VCaP (cell line): ENCODE measurements at regions not wholly inside any gene's neighbourhood (a gene's known extent, or its start where the extent isn't known, plus 50 kb on each side); places are given as distances from the start of the nearest gene placed in this dataset.

Experiments
- H3K27ac ChIP-seq: fragments of 450-650 bp; 2 replicates; pipeline ENCODE4 v1.5.1; 2017
- TF ChIP-seq, protein P1 (sequence below): fragments of 450-650 bp; conservative IDR thresholded peaks from 2 replicates; pipeline ENCODE4 v1.5.1; 2017; ENCODE audit warnings: mild to moderate bottlenecking, moderate library complexity

DNA sequence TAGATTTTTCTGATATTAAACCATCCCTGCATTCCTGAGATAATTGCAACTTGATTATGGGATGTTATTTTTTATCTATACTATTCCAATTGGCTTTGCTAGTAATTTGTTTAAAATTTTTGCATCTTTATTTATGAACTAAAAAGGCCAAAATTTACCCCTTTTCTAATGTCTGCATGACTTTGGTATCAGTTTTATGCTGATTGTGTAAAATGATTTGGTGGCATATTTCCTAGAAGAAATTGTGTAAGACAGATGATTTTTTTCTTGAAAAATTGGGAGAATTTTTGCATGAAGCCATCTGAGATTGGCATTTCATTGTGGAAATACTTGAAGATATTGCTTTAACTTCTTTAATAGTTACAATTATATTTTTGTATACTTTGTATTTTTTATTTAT is 183.8 kb upstream of the TBL1XR1 start:
- H3K27ac ChIP-seq = no peak overlapping the region
- TF ChIP-seq, protein P1, sequence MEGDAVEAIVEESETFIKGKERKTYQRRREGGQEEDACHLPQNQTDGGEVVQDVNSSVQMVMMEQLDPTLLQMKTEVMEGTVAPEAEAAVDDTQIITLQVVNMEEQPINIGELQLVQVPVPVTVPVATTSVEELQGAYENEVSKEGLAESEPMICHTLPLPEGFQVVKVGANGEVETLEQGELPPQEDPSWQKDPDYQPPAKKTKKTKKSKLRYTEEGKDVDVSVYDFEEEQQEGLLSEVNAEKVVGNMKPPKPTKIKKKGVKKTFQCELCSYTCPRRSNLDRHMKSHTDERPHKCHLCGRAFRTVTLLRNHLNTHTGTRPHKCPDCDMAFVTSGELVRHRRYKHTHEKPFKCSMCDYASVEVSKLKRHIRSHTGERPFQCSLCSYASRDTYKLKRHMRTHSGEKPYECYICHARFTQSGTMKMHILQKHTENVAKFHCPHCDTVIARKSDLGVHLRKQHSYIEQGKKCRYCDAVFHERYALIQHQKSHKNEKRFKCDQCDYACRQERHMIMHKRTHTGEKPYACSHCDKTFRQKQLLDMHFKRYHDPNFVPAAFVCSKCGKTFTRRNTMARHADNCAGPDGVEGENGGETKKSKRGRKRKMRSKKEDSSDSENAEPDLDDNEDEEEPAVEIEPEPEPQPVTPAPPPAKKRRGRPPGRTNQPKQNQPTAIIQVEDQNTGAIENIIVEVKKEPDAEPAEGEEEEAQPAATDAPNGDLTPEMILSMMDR = no peak

DNA sequence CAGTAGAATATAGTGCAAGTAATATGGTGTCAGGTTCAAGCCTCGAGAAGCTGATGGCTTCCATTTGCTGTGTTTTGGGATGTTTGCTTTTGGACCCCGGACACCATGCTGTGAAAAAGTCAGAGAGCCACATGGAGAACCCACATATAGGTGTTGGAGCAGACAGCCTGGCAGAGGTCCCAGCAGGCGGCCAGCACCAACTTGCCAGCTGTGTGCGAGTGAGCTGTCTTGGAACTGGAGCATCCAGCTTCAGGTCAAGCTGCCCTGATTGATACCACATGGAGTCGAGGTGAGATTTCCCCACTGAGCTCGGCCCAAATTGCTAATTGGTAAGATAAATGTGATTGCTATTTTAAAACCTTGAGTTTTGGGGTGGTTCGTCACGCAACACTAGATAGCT is 185.7 kb upstream of the TBL1XR1 start:
- no peak overlapping the region for H3K27ac ChIP-seq
- TF ChIP-seq, protein P1 = no peak

DNA sequence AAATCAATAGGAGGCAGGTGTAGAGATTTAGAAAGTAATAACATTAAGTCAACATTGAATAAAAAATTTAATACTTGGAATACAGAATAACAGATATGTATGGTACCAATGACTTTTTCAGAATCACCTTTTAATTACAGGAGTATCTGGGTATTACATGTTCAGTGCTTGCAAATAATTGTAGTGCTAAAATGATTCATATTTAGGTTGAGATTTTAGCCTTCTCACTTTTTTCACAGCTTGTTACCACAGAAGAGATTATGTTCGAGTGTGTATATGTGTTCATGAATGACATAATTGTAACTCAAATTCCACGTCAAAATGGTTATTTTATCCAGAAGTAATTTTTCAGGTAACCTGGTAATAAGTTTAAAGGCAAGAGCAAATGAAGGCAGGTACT is 187.9 kb upstream of the TBL1XR1 start:
- no peak overlapping the region for H3K27ac ChIP-seq
- TF ChIP-seq, protein P1 = no peak

DNA sequence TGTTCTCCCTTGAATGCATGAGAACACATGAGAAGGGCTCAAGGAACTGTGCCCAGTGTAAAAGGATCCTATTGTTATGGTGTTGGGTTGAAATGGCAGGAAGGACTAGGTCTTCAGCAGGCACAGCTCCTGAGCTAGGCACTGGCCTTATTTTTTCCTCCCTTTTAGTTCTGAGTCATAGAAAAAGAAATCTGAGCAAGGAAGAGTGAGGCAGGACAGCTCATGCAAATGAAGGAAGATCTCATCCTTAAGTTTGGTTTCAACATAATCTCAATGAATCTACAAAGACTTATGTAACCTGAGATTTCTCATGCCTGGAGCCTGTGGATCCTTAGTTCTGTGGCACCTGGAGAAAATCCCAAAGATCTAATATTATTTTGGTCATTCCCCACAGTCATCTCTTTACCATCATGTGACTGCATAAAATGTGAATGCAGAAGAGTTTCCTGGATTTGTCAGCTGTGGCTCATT is 188.6 kb upstream of the TBL1XR1 start:
- TF ChIP-seq, protein P1 = no peak
- H3K27ac ChIP-seq = no peak overlapping the region

DNA sequence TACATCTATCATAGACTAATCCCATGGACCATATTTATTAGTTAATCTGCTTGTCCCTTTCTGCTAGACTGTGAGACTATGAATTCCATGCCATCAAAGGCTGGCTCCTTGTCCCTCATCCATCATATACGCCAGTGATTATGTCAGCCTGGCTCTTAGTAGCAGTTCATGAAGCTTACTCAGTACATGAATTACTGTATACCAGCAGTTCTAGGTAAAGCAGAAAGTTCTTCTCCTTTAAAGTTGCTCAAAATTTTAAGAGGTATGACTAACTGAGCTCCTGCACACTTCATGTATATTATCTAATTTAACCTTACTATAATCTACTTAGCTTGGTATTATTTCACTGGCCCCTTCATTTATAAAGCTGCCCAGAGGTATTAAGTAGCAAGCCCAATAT is 190.9 kb upstream of the TBL1XR1 start:
- TF ChIP-seq, protein P1 = no peak
- no peak overlapping the region for H3K27ac ChIP-seq

DNA sequence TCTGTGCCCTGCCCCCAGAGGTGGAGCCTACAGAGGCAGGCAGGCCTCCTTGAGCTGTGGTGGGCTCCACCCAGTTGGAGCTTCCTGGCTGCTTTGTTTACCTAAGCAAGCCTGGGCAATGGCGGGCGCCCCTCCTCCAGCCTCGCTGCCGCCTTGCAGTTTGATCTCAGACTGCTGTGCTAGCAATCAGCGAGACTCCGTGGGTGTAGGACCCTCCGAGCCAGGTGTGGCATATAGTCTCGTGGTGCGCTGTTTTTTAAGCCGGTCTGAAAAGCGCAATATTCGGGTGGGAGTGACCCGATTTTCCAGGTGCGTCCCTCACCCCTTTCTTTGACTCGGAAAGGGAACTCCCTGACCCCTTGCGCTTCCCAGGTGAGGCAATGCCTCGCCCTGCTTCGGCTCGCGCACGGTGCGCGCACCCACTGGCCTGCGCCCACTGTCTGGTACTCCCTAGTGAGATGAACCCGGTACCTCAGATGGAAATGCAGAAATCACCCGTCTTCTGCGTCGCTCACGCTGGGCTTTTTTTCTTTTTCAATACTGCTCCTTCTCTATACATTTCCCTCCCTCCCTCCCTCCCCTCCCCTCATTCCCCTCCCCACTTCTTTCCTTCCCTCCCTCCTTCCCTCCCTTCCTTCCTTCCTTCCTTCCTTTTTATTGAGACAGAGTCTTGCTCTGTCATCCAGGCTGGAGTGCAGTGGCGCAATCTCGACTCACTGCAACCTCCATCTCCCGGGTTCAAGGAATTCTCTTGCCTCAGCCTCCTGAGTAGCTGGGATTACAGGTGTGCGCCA is 197.1 kb upstream of the TBL1XR1 start:
- H3K27ac ChIP-seq = peak overlapping the region; percentile 93; the same call in 1 of the 2 replicates

DNA sequence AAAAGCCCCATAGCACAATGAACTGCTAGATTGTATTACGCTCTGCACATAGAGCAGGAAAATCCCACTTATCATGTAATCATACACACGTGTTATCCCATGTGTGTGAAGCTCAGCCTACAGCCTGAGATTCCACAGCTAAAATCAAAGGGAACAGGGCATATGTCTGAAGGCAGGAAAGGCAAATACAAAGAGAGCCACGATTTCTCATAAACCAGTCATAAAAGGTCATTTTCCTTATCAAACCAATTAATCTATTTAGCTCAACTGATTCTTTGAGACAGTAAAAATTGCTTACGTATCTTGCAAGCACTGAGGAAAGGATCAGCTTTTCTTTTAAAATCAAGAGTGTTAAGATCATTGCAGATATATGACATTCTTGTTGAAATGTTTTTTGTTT is 199.5 kb upstream of the TBL1XR1 start:
- TF ChIP-seq, protein P1 = no peak
- peak overlapping the region; percentile 93 for H3K27ac ChIP-seq

DNA sequence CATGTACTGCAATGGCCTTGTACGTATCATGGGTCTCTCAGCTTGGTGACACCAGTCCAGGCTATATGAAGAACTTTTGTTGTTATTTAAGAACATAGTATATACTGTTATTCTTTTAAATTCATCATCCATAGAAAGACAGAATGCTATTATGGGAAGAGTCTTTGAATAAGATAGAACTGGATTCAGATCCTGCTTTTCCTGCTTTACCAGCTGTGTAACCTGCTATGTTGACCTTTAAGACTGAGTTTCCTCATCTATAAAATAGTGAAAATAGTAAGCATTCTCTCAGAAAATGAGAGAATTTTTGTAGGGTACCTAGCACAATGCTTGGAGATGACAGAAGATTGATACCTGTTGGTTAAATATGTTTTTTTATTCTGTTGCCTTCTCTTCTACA is 204.1 kb upstream of the TBL1XR1 start:
- TF ChIP-seq, protein P1 = no peak
- peak overlapping the region; percentile 8; the same call in 1 of the 2 replicates for H3K27ac ChIP-seq
